ENCODE measurements at regions not wholly inside any gene's neighbourhood (a gene's known extent, or its start where the extent isn't known, plus 50 kb on each side); places are given as distances from the start of the nearest gene placed in this dataset.

- Histone ChIP-seq H3K9me3 (replicated peaks in 1 of 2; ENCODE audit: control insufficient read depth in 2 of 2, insufficient read depth in 1 of 2, low read depth in 1 of 2, low read length in 2 of 2) (peaks cover 0 to under 1% of the 10 kb centered on the region in 2 donors), H3K23ac (ENCODE audit: low read depth, low read length, poor library complexity) (peak overlapping the region; percentile 31), H4K8ac (ENCODE audit: low read depth, low read length) (no peak overlapping the region), H3K4me1 (ENCODE audit: control insufficient read depth in 2 of 2, insufficient read depth in 1 of 2, low read depth in 1 of 2, low read length in 2 of 2) (peaks cover 3 to 4% of the 10 kb centered on the region in 2 donors), H2BK5ac (ENCODE audit: low read length) (no peak overlapping the region), H4K91ac (ENCODE audit: low read depth, low read length, poor library complexity) (no peak overlapping the region), H2AK5ac (ENCODE audit: low read depth, low read length) (no peak overlapping the region), H3K4me2 (ENCODE audit: insufficient read depth, low read length, poor library complexity, severe bottlenecking) (no peak overlapping the region), H3K4ac (ENCODE audit: low read length) (peak overlapping the region; percentile 99), H3K79me1 (ENCODE audit: low read depth, low read length) (no peaks in the 10 kb centered on the region), H3K27ac (replicated peaks; ENCODE audit: low read length) (no peak overlapping the region), H3K36me3 (replicated peaks in 1 of 2; ENCODE audit: control insufficient read depth in 2 of 2, insufficient read depth in 2 of 2, low read length in 2 of 2) (no peaks in the 10 kb centered on the region), H3K18ac (ENCODE audit: low read length) (peak overlapping the region; percentile 96), H2AFZ (ENCODE audit: low read length) (peak overlapping the region; percentile 96), H2BK15ac (ENCODE audit: low read length) (peak overlapping the region; percentile 85), H3K9ac (ENCODE audit: low read depth, low read length, poor library complexity) (no peak overlapping the region), H2BK12ac (ENCODE audit: low read length) (peak overlapping the region; percentile 94), H3K27me3 (ENCODE audit: control insufficient read depth in 3 of 3, insufficient read depth in 3 of 3, low read depth in 1 of 3, low read length in 3 of 3) (no peaks in the 10 kb centered on the region), H3K14ac (ENCODE audit: low read length) (no peak overlapping the region), H3K4me3 (ENCODE audit: low read length in 2 of 2) (peak overlapping the region in 1 of 2 donors; percentile 29), H2BK120ac (ENCODE audit: low read depth, low read length) (no peak overlapping the region)
- DNase-seq (ENCODE audit: low spot score), result peak; percentile 86
- no CpG with 5 or more reads among the region's 23 CpGs for WGBS, 2 donors (ENCODE audit: extremely low coverage in 2 of 2, insufficient read length in 2 of 2, insufficient replicate concordance in 1 of 2)
Observed at GRCh38 chr17:77331301-77331864, 190.6 kb downstream of the SEC14L1 start.

GRCh38 chr17:77332034-77332971, 191.5 kb downstream of the SEC14L1 start:
- no peak overlapping the region for H2BK120ac ChIP-seq (ENCODE audit: low read depth, low read length)
- no peaks in the 10 kb centered on the region for H3K27me3 ChIP-seq (ENCODE audit: control insufficient read depth in 3 of 3, insufficient read depth in 3 of 3, low read depth in 1 of 3, low read length in 3 of 3)
- peaks cover 2 to 3% of the 10 kb centered on the region in 2 donors for H3K4me1 ChIP-seq (ENCODE audit: control insufficient read depth in 2 of 2, insufficient read depth in 1 of 2, low read depth in 1 of 2, low read length in 2 of 2)
- H3K4ac ChIP-seq (ENCODE audit: low read length), result no peak overlapping the region
- no peaks in the 10 kb centered on the region for H3K79me1 ChIP-seq (ENCODE audit: low read depth, low read length)
- no peak overlapping the region for H3K4me3 ChIP-seq (ENCODE audit: low read length in 2 of 2)
- H4K91ac ChIP-seq (ENCODE audit: low read depth, low read length, poor library complexity), result no peak overlapping the region
- peak overlapping the region; percentile 96 for H2AFZ ChIP-seq (ENCODE audit: low read length)
- no peak overlapping the region for H3K4me2 ChIP-seq (ENCODE audit: insufficient read depth, low read length, poor library complexity, severe bottlenecking)
- no peak overlapping the region for H4K8ac ChIP-seq (ENCODE audit: low read depth, low read length)
- no peak overlapping the region for H2AK5ac ChIP-seq (ENCODE audit: low read depth, low read length)
- H3K9ac ChIP-seq (ENCODE audit: low read depth, low read length, poor library complexity), result no peak overlapping the region
- H3K18ac ChIP-seq (ENCODE audit: low read length), result no peak overlapping the region
- H2BK12ac ChIP-seq (ENCODE audit: low read length), result no peak overlapping the region
- DNase-seq (ENCODE audit: low spot score), result no peak
- H3K36me3 ChIP-seq (replicated peaks in 1 of 2; ENCODE audit: control insufficient read depth in 2 of 2, insufficient read depth in 2 of 2, low read length in 2 of 2), result no peaks in the 10 kb centered on the region
- no CpG with 5 or more reads among the region's 13 CpGs for WGBS, 2 donors (ENCODE audit: extremely low coverage in 2 of 2, insufficient read length in 2 of 2, insufficient replicate concordance in 1 of 2)
- H3K14ac ChIP-seq (ENCODE audit: low read length), result no peak overlapping the region
- no peak overlapping the region for H2BK15ac ChIP-seq (ENCODE audit: low read length)
- peaks cover 0 to 4% of the 10 kb centered on the region in 2 donors for H3K9me3 ChIP-seq (replicated peaks in 1 of 2; ENCODE audit: control insufficient read depth in 2 of 2, insufficient read depth in 1 of 2, low read depth in 1 of 2, low read length in 2 of 2)
- H2BK5ac ChIP-seq (ENCODE audit: low read length), result no peak overlapping the region
- H3K27ac ChIP-seq (replicated peaks; ENCODE audit: low read length), result no peak overlapping the region
- no peak overlapping the region for H3K23ac ChIP-seq (ENCODE audit: low read depth, low read length, poor library complexity)

DNA sequence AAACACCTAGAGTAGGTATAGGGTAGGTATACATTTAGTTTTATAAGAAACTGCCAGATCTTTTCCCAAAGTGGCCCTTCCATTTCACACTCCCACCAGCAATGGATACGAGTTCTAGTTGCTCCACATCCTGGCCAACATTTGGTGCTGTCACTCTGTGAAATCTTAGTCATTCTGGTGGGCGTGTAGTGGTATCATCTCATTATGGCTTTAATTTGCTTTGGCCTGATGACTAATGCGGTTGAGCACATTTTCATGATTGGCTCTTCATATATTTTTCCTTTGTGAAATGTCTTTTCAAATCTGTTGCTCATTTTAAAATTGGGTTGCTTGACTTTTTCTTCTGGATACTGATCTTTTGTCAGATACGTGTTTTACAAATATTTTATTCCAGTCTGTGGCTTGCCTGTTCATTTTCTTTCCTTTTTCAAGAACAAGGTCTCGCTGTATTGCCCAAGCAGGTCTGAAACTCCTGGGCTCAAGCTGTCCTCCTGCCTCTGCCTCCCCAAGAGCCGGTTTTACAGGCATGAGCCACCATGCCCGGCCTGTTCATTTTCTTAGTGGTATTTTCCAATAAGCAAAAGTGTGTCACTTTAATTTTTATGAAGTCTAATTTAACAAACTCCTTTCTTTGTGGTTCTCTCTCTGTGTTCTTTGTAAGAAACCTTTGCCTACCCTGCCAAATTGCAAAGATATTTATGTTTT, 192.4 kb downstream of the SEC14L1 start:
- Histone ChIP-seq H2AFZ (ENCODE audit: low read length) (no peak overlapping the region), H3K4me2 (ENCODE audit: insufficient read depth, low read length, poor library complexity, severe bottlenecking) (no peak overlapping the region), H2BK5ac (ENCODE audit: low read length) (no peak overlapping the region), H3K14ac (ENCODE audit: low read length) (no peak overlapping the region), H3K27ac (replicated peaks; ENCODE audit: low read length) (no peak overlapping the region), H3K18ac (ENCODE audit: low read length) (no peak overlapping the region), H3K79me1 (ENCODE audit: low read depth, low read length) (no peaks in the 10 kb centered on the region), H3K23ac (ENCODE audit: low read depth, low read length, poor library complexity) (no peak overlapping the region), H3K4ac (ENCODE audit: low read length) (no peak overlapping the region), H3K36me3 (replicated peaks in 1 of 2; ENCODE audit: control insufficient read depth in 2 of 2, insufficient read depth in 2 of 2, low read length in 2 of 2) (no peaks in the 10 kb centered on the region), H3K4me3 (ENCODE audit: low read length in 2 of 2) (no peak overlapping the region), H2BK120ac (ENCODE audit: low read depth, low read length) (no peak overlapping the region), H3K4me1 (ENCODE audit: control insufficient read depth in 2 of 2, insufficient read depth in 1 of 2, low read depth in 1 of 2, low read length in 2 of 2) (peaks cover 2 to 3% of the 10 kb centered on the region in 2 donors), H3K27me3 (ENCODE audit: control insufficient read depth in 3 of 3, insufficient read depth in 3 of 3, low read depth in 1 of 3, low read length in 3 of 3) (no peaks in the 10 kb centered on the region), H4K8ac (ENCODE audit: low read depth, low read length) (no peak overlapping the region), H4K91ac (ENCODE audit: low read depth, low read length, poor library complexity) (no peak overlapping the region), H2AK5ac (ENCODE audit: low read depth, low read length) (no peak overlapping the region), H2BK12ac (ENCODE audit: low read length) (no peak overlapping the region), H3K9me3 (replicated peaks in 1 of 2; ENCODE audit: control insufficient read depth in 2 of 2, insufficient read depth in 1 of 2, low read depth in 1 of 2, low read length in 2 of 2) (peaks cover 0 to 4% of the 10 kb centered on the region in 2 donors), H2BK15ac (ENCODE audit: low read length) (no peak overlapping the region), H3K9ac (ENCODE audit: low read depth, low read length, poor library complexity) (no peak overlapping the region)
- WGBS, 2 donors (ENCODE audit: extremely low coverage in 2 of 2, insufficient read length in 2 of 2, insufficient replicate concordance in 1 of 2), result no CpG with 5 or more reads among the region's 7 CpGs
- DNase-seq (ENCODE audit: low spot score), result no peak

- no peak overlapping the region for H4K91ac ChIP-seq (ENCODE audit: low read depth, low read length, poor library complexity)
- no peak overlapping the region for H2AK5ac ChIP-seq (ENCODE audit: low read depth, low read length)
- DNase-seq (ENCODE audit: low spot score), result no peak
- no CpG with 5 or more reads among the region's 2 CpGs for WGBS, 2 donors (ENCODE audit: extremely low coverage in 2 of 2, insufficient read length in 2 of 2, insufficient replicate concordance in 1 of 2)
- no peak overlapping the region for H2BK12ac ChIP-seq (ENCODE audit: low read length)
- no peaks in the 10 kb centered on the region for H3K36me3 ChIP-seq (replicated peaks in 1 of 2; ENCODE audit: control insufficient read depth in 2 of 2, insufficient read depth in 2 of 2, low read length in 2 of 2)
- H3K4ac ChIP-seq (ENCODE audit: low read length), result no peak overlapping the region
- no peak overlapping the region for H2BK15ac ChIP-seq (ENCODE audit: low read length)
- H3K23ac ChIP-seq (ENCODE audit: low read depth, low read length, poor library complexity), result no peak overlapping the region
- H2BK5ac ChIP-seq (ENCODE audit: low read length), result no peak overlapping the region
- H3K4me3 ChIP-seq (ENCODE audit: low read length in 2 of 2), result no peak overlapping the region
- no peak overlapping the region for H4K8ac ChIP-seq (ENCODE audit: low read depth, low read length)
- H3K4me2 ChIP-seq (ENCODE audit: insufficient read depth, low read length, poor library complexity, severe bottlenecking), result no peak overlapping the region
- no peak overlapping the region for H2BK120ac ChIP-seq (ENCODE audit: low read depth, low read length)
- no peaks in the 10 kb centered on the region for H3K27me3 ChIP-seq (ENCODE audit: control insufficient read depth in 3 of 3, insufficient read depth in 3 of 3, low read depth in 1 of 3, low read length in 3 of 3)
- no peak overlapping the region for H3K18ac ChIP-seq (ENCODE audit: low read length)
- H3K9ac ChIP-seq (ENCODE audit: low read depth, low read length, poor library complexity), result no peak overlapping the region
- no peaks in the 10 kb centered on the region for H3K4me1 ChIP-seq (ENCODE audit: control insufficient read depth in 2 of 2, insufficient read depth in 1 of 2, low read depth in 1 of 2, low read length in 2 of 2)
- H3K9me3 ChIP-seq (replicated peaks in 1 of 2; ENCODE audit: control insufficient read depth in 2 of 2, insufficient read depth in 1 of 2, low read depth in 1 of 2, low read length in 2 of 2), result peaks cover 0 to 4% of the 10 kb centered on the region in 2 donors
- H3K14ac ChIP-seq (ENCODE audit: low read length), result no peak overlapping the region
- H2AFZ ChIP-seq (ENCODE audit: low read length), result no peak overlapping the region
- H3K27ac ChIP-seq (replicated peaks; ENCODE audit: low read length), result no peak overlapping the region
- no peaks in the 10 kb centered on the region for H3K79me1 ChIP-seq (ENCODE audit: low read depth, low read length)
Observed at GRCh38 chr17:77337150-77337549, 196.4 kb downstream of the SEC14L1 start.
